K562 (cell line): ENCODE measurements at regions not wholly inside any gene's neighbourhood (a gene's known extent, or its start where the extent isn't known, plus 50 kb on each side); places are given as distances from the start of the nearest gene placed in this dataset.

ENCODE experiments used
- ATAC-seq: fragments of 200-7000 bp; cut with Tn5 transposase; 3 replicates; pipeline ENCODE4 v1.9.1; 2020; ENCODE audit warnings: moderate library complexity
- BruUV-seq: library from RNA; stranded (reverse); fragments of 400-500 nt; replicated peaks from 2 replicates; lab custom pipeline; 2021; lab: Mats Ljungman, UMichigan
- CTCF ChIA-PET: fragments of 300-600 bp; formaldehyde crosslinking; extraction: SDS; loops from one replicate; lab custom pipeline; 2021; ENCODE audit warnings: low intra/inter-chr PET ratio; lab: Yijun Ruan, JAX
- POLR2A ChIA-PET: fragments of 300-600, 350-650 bp; sonication (Branson Sonifier 250); formaldehyde crosslinking; extraction: SDS; loops from one replicate; lab custom pipeline; 2021; ENCODE audit warnings: antibody characterized with exemption, inconsistent platforms; lab: Yijun Ruan, JAX
- DNase-seq, 4 experiments: peaks; one replicate each; pipeline versions ENCODE4 v3.0.0 to v3.0.0-alpha.2; 2011 to 2018; ENCODE audit warnings: low spot score in 3 of 4, mixed read lengths in 3 of 4; ENCODE audit errors: extremely low read depth in 1 of 4
- FAIRE-seq: peaks from 2 replicates; lab custom pipeline; 2011; peaks lifted over from hg19 to GRCh38; lab: Jason Lieb, UNC
- H2AFZ ChIP-seq: 2 replicates; pipeline ENCODE4 v1.6.0; 2011; ENCODE audit warnings: low read depth, low read length, control low read depth, inconsistent platforms
- H3K27ac ChIP-seq: fragments of 200-600 bp; 3 replicates; pipeline ENCODE4 v1.8.0; 2011; ENCODE audit warnings: low read depth, mild to moderate bottlenecking, control low read depth, inconsistent platforms, low read length, moderate library complexity, mixed read lengths; ENCODE audit errors: extremely low read depth
- H3K27me3 ChIP-seq, 2 experiments: fragments of 300-600 bp in 1 of 2; 2 replicates in 1 of 2; 3 replicates in 1 of 2; pipeline versions ENCODE4 v1.6.0 to v1.8.0; 2011; ENCODE audit warnings: inconsistent platforms in 2 of 2, low read length in 2 of 2, mild to moderate bottlenecking in 1 of 2, mixed read lengths in 1 of 2, moderate library complexity in 1 of 2; ENCODE audit not compliant: control insufficient read depth in 2 of 2, insufficient read depth in 2 of 2
- H3K36me3 ChIP-seq: fragments of 300-600 bp; 3 replicates; pipeline ENCODE4 v1.8.0; 2011; ENCODE audit warnings: mild to moderate bottlenecking, low read length, inconsistent platforms; ENCODE audit not compliant: control insufficient read depth, insufficient read depth
- H3K4me1 ChIP-seq, 2 experiments: fragments of 200-600 bp in 1 of 2; replicated peaks in 1 of 2; 2 replicates in 1 of 2; 3 replicates in 1 of 2; pipeline versions ENCODE4 v1.5.1 to v1.8.0; 2011; ENCODE audit warnings: inconsistent platforms in 2 of 2, low read length in 2 of 2, mild to moderate bottlenecking in 1 of 2, mixed read lengths in 1 of 2, moderate library complexity in 1 of 2; ENCODE audit not compliant: control insufficient read depth in 2 of 2, insufficient read depth in 2 of 2
- H3K4me2 ChIP-seq: 2 replicates; pipeline ENCODE4 v1.6.1; 2011; ENCODE audit warnings: low read length, control low read depth, inconsistent platforms, mixed read lengths; ENCODE audit not compliant: insufficient read depth
- H3K4me3 ChIP-seq: fragments of 200-600 bp; sonication (generic), shearing (Covaris generic); 2 replicates; pipeline ENCODE4 v1.5.1; 2016; ENCODE audit warnings: control low read depth, inconsistent platforms
- H3K79me2 ChIP-seq: fragments of 200-600 bp; 3 replicates; pipeline ENCODE4 v1.8.0; 2011; ENCODE audit warnings: low read length, inconsistent platforms; ENCODE audit not compliant: control insufficient read depth, insufficient read depth
- H3K9ac ChIP-seq, 2 experiments: 2 replicates each; pipeline versions ENCODE4 v1.6.0 to v1.6.1; 2011; ENCODE audit warnings: low read depth in 2 of 2, low read length in 2 of 2, control low read depth in 1 of 2, inconsistent platforms in 1 of 2, mild to moderate bottlenecking in 1 of 2, mixed read lengths in 1 of 2; ENCODE audit not compliant: insufficient read depth in 1 of 2
- H3K9me1 ChIP-seq: one replicate; pipeline ENCODE4 v1.6.0; 2011; ENCODE audit warnings: inconsistent platforms, mild to moderate bottlenecking, low read length, moderate library complexity; ENCODE audit not compliant: control insufficient read depth, insufficient read depth
- H3K9me3 ChIP-seq: replicated peaks from 2 replicates; pipeline ENCODE4 v1.5.1; 2011; ENCODE audit warnings: low read depth, low read length, inconsistent platforms; ENCODE audit not compliant: control insufficient read depth, insufficient read depth
- H4K20me1 ChIP-seq: replicated peaks from 2 replicates; pipeline ENCODE4 v1.6.1; 2011; ENCODE audit warnings: low read length, inconsistent platforms, mixed read lengths; ENCODE audit not compliant: control insufficient read depth, insufficient read depth
- ESRRB ChIP-seq: fragments of 250-450 bp; sonication (Bioruptor Pico); IDR thresholded peaks from 2 replicates; pipeline ENCODE4 v1.5.0; 2020; ENCODE audit warnings: mild to moderate bottlenecking, moderate library complexity, borderline replicate concordance
- RCOR1 ChIP-seq, 2 experiments: IDR thresholded peaks; 2 replicates each; pipeline ENCODE4 v1.6.1; 2012; ENCODE audit warnings: low read depth in 2 of 2, low read length in 2 of 2, borderline replicate concordance in 1 of 2, improper control_type of control experiment in 1 of 2
- TRIM28 ChIP-seq: fragments of 450-650 bp; IDR thresholded peaks from 2 replicates; pipeline ENCODE4 v1.6.1; 2017
- ZFP1 ChIP-seq: fragments of 450-650 bp; formaldehyde crosslinking; IDR thresholded peaks from 2 replicates; pipeline ENCODE4 v1.4.0; 2020; ENCODE audit warnings: mild to moderate bottlenecking, mixed read lengths
- ZNF280A ChIP-seq: fragments of 450-650 bp; IDR thresholded peaks from 2 replicates; pipeline ENCODE4 v1.6.1; 2018; ENCODE audit warnings: mild to moderate bottlenecking, low read depth; ENCODE audit not compliant: partially characterized antibody
- ZNF407 ChIP-seq: fragments of 450-650 bp; IDR thresholded peaks from 2 replicates; pipeline ENCODE4 v1.6.1; 2016; ENCODE audit warnings: low read depth
- ZNF41 ChIP-seq: fragments of 250-450 bp; sonication (Bioruptor Pico); conservative IDR thresholded peaks from 2 replicates; pipeline ENCODE4 v1.4.0; 2020; ENCODE audit warnings: mild to moderate bottlenecking
- ZNF764 ChIP-seq: fragments of 250-450 bp; sonication (Bioruptor Pico); IDR thresholded peaks from 2 replicates; pipeline ENCODE4 v1.4.0; 2020; ENCODE audit warnings: low read depth, mild to moderate bottlenecking, moderate library complexity
- WGBS: fragments of 100-300 bp; shearing (Covaris generic); methylation state at CpG from one replicate; pipeline ENCODE4 v1.1.6; 2016; ENCODE audit warnings: low coverage, mixed read lengths; ENCODE audit not compliant: insufficient coverage; ENCODE audit errors: missing lambda C conversion rate; 5-methylcytosine and 5-hydroxymethylcytosine counted together
- in situ Hi-C: fragments of 300-500 bp; cut with MboI; formaldehyde crosslinking; loops from 4 replicates; pipeline ENCODE4 v1.15.0; 2018; ENCODE audit warnings: inconsistent platforms, mixed read lengths
- intact Hi-C: fragments of 100-400 bp; cut with micrococcal nuclease; formaldehyde crosslinking; loops from 2 replicates; pipeline ENCODE4 v1.14.2; 2022
- TF ChIP-seq, protein P1 (sequence below), 2 experiments: IDR thresholded peaks; 2 replicates each; pipeline ENCODE4 v1.6.1; 2011; ENCODE audit warnings: borderline replicate concordance in 1 of 2, control low read depth in 1 of 2, low read depth in 1 of 2, low read length in 1 of 2, mild to moderate bottlenecking in 1 of 2, mixed read lengths in 1 of 2, moderate library complexity in 1 of 2; ENCODE audit not compliant: insufficient read depth in 1 of 2, insufficient read length in 1 of 2, poor library complexity in 1 of 2, severe bottlenecking in 1 of 2; ENCODE audit errors: extremely low read depth in 1 of 2

- 0 out of 2 replicates have a peak, but pooled peaks cover 4% of the 10 kb centered on the region for H4K20me1 ChIP-seq
- no peak overlapping the region for H3K4me2 ChIP-seq
- H3K36me3 ChIP-seq = peaks cover 75% of the 10 kb centered on the region
- ATAC-seq (no peak), DNase-seq (no peak), FAIRE-seq (no peak)
- H3K9ac ChIP-seq = no peak overlapping the region
- WGBS = 87% methylated on average over 6 of the region's 6 CpGs
- TF ChIP-seq, protein P1, sequence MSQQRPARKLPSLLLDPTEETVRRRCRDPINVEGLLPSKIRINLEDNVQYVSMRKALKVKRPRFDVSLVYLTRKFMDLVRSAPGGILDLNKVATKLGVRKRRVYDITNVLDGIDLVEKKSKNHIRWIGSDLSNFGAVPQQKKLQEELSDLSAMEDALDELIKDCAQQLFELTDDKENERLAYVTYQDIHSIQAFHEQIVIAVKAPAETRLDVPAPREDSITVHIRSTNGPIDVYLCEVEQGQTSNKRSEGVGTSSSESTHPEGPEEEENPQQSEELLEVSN (IDR thresholded peaks at IDR 0.05; ENCODE audit: borderline replicate concordance in 1 of 2, extremely low read depth in 1 of 2, insufficient read depth in 1 of 2, insufficient read length in 1 of 2, low read depth in 1 of 2, low read length in 1 of 2, poor library complexity in 1 of 2, severe bottlenecking in 1 of 2) = no peak
- no peak for TF ChIP-seq TRIM28
- TF ChIP-seq ZNF407 = no peak
- no peak for TF ChIP-seq ESRRB
- no peak for TF ChIP-seq RCOR1 (IDR thresholded peaks at IDR 0.05; ENCODE audit: borderline replicate concordance in 1 of 2, low read depth in 2 of 2, low read length in 2 of 2)
- no peak for TF ChIP-seq ZNF764
- no peak for TF ChIP-seq ZNF280A
- TF ChIP-seq ZFP1 (CRISPR knock-in tag) = no peak
- TF ChIP-seq ZNF41 (CRISPR knock-in tag) = no peak
- H3K9me1 ChIP-seq = no peaks in the 10 kb centered on the region
- POLR2A ChIA-PET = no interaction called here
- CTCF ChIA-PET = no interaction called here
- no peak overlapping the region for H2AFZ ChIP-seq
- no peak overlapping the region for H3K4me3 ChIP-seq
- no TSS peak for BruUV-seq
- peaks cover 3% of the 10 kb centered on the region; the same call in 1 of the 3 replicates for H3K79me2 ChIP-seq
- no peaks in the 10 kb centered on the region for H3K9me3 ChIP-seq
- no peak overlapping the region for H3K27ac ChIP-seq
- no peaks in the 10 kb centered on the region for H3K4me1 ChIP-seq
- in situ Hi-C loops (no loop called here), intact Hi-C loops (no loop called here)
- no peaks in the 10 kb centered on the region for H3K27me3 ChIP-seq
Observed at GRCh38 chr16:7964167-7964566, 626.1 kb downstream of the TMEM114 start.
